Osteocyte (in vitro differentiated cells): ENCODE measurements at regions not wholly inside any gene's neighbourhood (a gene's known extent, or its start where the extent isn't known, plus 50 kb on each side); places are given as distances from the start of the nearest gene placed in this dataset.
"Not testable (repeated sequence)": the region's sequence is repeated elsewhere in the genome, so short reads cannot be mapped to it uniquely, and the experiment has no call there.

ENCODE experiments used
- DNase-seq: peaks from one replicate; pipeline ENCODE4 v3.0.0; 2021; ENCODE audit warnings: mixed read lengths; ENCODE audit not compliant: unreplicated experiment; ENCODE audit errors: extremely low spot score
- H3K27ac Mint-ChIP-seq: one replicate; pipeline ENCODE4 v1.8.0; 2021; ENCODE audit warnings: mild to moderate bottlenecking, mixed read lengths; ENCODE audit not compliant: unreplicated experiment
- H3K27me3 Mint-ChIP-seq: one replicate; pipeline ENCODE4 v1.8.0; 2021; ENCODE audit warnings: mixed read lengths; ENCODE audit not compliant: unreplicated experiment
- H3K36me3 Mint-ChIP-seq: one replicate; pipeline ENCODE4 v1.8.0; 2021; ENCODE audit warnings: mixed read lengths; ENCODE audit not compliant: unreplicated experiment
- H3K4me1 Mint-ChIP-seq: one replicate; pipeline ENCODE4 v1.8.0; 2021; ENCODE audit warnings: mixed read lengths; ENCODE audit not compliant: unreplicated experiment
- H3K4me3 Mint-ChIP-seq: one replicate; pipeline ENCODE4 v1.8.0; 2021; ENCODE audit warnings: mild to moderate bottlenecking, moderate library complexity, mixed read lengths; ENCODE audit not compliant: unreplicated experiment
- H3K9me3 Mint-ChIP-seq: one replicate; pipeline ENCODE4 v1.8.0; 2021; ENCODE audit warnings: mixed read lengths; ENCODE audit not compliant: unreplicated experiment
- TF ChIP-seq, protein P1 (sequence below): fragments of 200-600 bp; sonication (generic); IDR thresholded peaks from 2 replicates; pipeline ENCODE4 v1.5.0; 2021; ENCODE audit warnings: antibody characterized with exemption, mild to moderate bottlenecking, moderate library complexity

DNA sequence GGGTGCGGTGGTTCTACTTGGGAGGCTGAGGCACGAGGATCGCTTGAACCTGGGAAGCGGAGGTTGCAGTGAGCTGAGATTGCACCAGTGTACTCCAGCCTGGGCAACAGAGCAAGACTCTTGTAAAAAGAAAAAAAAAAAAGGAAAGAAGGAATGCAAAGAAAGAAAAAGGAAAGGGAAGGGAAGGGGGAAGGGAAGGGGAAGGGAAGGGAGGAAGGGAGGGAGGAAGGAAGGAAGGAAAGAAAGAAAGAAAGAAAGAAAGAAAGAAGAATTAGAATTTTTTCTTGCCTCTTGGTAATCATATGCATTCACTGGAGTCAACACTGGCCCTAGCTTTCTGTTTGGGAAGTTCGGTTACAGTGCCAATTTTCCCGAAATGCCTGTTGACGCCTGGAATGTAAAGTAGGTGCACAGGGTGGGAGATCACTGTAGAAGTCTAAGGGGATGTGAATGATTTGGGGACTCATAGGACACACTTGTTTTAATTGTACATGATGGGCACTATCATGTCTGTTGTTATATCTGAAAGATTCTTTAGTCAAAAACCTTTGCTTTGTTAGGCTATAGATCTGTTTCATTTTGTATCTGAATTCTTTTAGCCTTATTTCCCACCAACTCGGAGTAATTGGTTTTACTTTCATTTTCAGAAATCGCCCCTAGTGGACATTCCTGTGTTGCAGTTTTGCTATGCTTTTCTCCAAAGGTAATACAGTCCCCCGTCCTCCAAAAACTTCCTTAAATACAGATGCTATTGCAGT is 59.8 kb upstream of the MORC3 start:
- H3K36me3 Mint-ChIP-seq = no peaks in the 10 kb centered on the region
- TF ChIP-seq, protein P1, sequence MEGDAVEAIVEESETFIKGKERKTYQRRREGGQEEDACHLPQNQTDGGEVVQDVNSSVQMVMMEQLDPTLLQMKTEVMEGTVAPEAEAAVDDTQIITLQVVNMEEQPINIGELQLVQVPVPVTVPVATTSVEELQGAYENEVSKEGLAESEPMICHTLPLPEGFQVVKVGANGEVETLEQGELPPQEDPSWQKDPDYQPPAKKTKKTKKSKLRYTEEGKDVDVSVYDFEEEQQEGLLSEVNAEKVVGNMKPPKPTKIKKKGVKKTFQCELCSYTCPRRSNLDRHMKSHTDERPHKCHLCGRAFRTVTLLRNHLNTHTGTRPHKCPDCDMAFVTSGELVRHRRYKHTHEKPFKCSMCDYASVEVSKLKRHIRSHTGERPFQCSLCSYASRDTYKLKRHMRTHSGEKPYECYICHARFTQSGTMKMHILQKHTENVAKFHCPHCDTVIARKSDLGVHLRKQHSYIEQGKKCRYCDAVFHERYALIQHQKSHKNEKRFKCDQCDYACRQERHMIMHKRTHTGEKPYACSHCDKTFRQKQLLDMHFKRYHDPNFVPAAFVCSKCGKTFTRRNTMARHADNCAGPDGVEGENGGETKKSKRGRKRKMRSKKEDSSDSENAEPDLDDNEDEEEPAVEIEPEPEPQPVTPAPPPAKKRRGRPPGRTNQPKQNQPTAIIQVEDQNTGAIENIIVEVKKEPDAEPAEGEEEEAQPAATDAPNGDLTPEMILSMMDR = peak; percentile 77
- H3K9me3 Mint-ChIP-seq = no peaks in the 10 kb centered on the region
- no peaks in the 10 kb centered on the region for H3K27me3 Mint-ChIP-seq
- no peak for DNase-seq
- peaks cover 11% of the 10 kb centered on the region for H3K4me1 Mint-ChIP-seq
- peak overlapping the region; percentile 79 for H3K4me3 Mint-ChIP-seq
- H3K27ac Mint-ChIP-seq = peak overlapping the region; percentile 96

DNA sequence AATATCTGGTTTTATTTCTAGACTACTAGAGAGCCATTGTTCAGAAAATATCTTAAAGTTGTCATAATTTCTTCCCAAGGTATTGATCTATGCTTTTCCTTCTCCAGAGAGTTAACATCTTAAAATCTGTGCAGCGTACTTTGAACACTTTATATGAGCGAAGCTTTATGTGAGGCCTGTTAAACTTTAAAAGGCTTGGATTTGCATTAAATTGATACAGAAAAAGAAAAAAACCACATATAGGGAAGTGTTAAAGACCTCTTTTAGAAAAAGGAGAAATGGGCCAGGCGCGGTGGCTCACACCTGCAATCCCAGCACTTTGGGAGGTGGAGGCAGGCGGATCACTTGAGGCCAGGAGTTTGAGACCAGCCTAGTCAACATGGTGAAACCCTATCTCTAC is 59.2 kb upstream of the MORC3 start:
- peaks cover 11% of the 10 kb centered on the region for H3K4me1 Mint-ChIP-seq
- H3K36me3 Mint-ChIP-seq = peaks cover 5% of the 10 kb centered on the region
- peak overlapping the region; percentile 79 for H3K4me3 Mint-ChIP-seq
- no peaks in the 10 kb centered on the region for H3K9me3 Mint-ChIP-seq
- TF ChIP-seq, protein P1 = no peak
- DNase-seq = no peak
- peak overlapping the region; percentile 96 for H3K27ac Mint-ChIP-seq
- H3K27me3 Mint-ChIP-seq = no peaks in the 10 kb centered on the region

DNA sequence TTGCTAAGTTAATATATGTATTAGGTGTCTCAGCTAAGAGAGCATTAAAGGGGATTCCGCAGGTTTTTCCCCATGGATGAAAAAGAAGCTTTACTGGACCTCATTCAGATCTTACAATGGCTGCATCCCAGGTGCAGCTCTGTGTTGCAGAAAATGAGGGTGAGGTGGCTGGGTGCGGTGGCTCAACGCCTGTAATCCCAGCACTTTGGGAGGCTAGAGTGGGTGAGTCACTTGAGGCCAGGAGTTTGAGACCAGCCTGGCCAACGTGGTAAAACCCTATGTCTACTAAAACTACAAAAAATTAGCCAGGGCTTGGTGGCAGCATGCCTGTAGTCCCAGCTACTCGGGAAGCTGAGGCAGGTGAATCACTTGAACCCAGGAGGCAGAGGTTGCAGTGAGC is 58.5 kb upstream of the MORC3 start:
- Mint-ChIP-seq H3K9me3 (no peaks in the 10 kb centered on the region), H3K27ac (no peak overlapping the region), H3K4me1 (peaks cover 11% of the 10 kb centered on the region), H3K27me3 (no peaks in the 10 kb centered on the region), H3K4me3 (no peak overlapping the region), H3K36me3 (peaks cover 5% of the 10 kb centered on the region)
- TF ChIP-seq, protein P1 = no peak
- no peak for DNase-seq

DNA sequence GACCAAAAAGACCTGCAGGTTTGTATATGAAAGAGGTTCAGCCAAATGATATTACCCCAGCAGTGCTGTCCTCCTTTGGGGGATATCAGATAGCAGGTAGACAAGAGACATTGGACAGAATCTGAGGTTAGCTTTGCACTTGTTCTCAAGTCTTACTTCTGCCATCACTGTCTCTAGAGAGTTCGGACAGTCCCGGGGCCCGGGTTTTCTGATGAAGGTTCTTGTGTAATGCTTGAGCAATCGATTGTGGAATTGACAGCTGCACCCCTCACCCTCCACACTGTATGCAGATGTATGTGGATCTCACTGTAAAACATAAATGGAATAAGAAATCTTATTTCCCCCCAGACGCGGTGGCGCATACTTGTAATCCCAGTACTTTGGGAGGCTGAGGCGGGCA is 56.2 kb upstream of the MORC3 start:
- TF ChIP-seq, protein P1 = no peak
- no peak for DNase-seq
- Mint-ChIP-seq H3K9me3 (peaks cover 4% of the 10 kb centered on the region), H3K4me1 (peaks cover 11% of the 10 kb centered on the region), H3K36me3 (peaks cover 11% of the 10 kb centered on the region), H3K27ac (no peak overlapping the region), H3K4me3 (no peak overlapping the region), H3K27me3 (no peaks in the 10 kb centered on the region)

DNA sequence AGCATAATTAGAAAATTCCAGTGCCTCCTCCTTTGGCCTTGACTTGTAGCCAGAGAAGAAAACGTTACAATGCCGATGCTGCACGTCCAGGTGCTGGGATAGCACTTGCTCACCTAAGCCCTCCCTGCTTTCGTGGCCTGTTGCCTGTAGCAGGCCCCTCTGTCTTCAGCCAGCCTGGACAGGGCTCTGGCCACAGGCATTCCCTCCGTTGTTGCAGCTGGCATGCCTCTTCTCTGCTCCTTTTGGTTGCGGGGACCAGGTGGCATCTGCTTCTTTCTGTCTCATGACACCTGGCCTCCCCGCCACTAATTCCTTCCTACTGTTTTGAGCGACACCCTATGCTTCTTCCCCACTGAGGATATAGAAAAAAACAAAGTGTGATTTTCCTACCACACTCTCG is 54.6 kb upstream of the MORC3 start:
- Mint-ChIP-seq H3K9me3 (peaks cover 4% of the 10 kb centered on the region), H3K36me3 (peaks cover 11% of the 10 kb centered on the region), H3K27ac (no peak overlapping the region), H3K4me3 (no peak overlapping the region), H3K27me3 (no peaks in the 10 kb centered on the region), H3K4me1 (peaks cover 4% of the 10 kb centered on the region)
- DNase-seq = no peak
- TF ChIP-seq, protein P1 = no peak

DNA sequence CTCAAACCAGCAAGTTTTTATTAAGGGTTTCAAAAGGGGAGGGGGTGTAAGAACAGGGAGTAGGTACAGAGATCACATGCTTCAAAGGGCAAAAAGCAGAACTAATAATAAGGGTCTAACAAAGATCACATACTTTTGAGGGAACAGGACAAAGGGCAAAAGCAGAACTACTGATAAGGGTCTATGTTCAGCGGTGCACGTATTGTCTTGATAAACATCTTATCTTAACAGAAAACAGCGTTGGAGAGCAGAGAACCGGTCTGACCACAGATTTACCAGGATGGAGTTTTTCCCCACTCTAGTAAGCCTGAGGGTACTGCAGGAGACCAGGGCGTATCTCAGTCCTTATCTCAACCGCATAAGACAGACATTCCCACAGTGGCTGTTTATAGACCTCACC is 52.2 kb upstream of the MORC3 start:
- H3K27ac Mint-ChIP-seq, H3K9me3 Mint-ChIP-seq, H3K27me3 Mint-ChIP-seq, DNase-seq, H3K4me3 Mint-ChIP-seq, H3K4me1 Mint-ChIP-seq: not testable (repeated sequence)
- peaks cover 14% of the 10 kb centered on the region for H3K36me3 Mint-ChIP-seq

DNA sequence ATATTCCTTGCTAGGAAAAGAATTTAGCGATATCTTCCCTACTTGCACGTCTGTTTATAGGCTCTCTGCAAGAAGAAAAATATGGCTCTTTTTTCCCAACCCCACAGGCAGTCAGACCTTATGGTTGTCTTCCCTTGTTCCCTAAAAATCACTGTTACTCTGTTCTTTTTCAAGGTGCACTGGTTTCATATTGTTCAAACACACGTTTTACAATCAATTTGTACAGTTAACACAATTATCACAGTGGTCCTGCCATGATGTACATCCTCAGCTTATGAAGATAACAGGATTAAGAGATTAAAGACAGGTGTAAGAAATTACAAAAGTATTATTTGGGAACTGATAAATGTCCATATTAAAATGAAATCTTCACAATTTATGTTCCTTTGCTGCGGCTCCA is 51.7 kb upstream of the MORC3 start:
- not testable (repeated sequence) for DNase-seq, H3K4me3 Mint-ChIP-seq, H3K4me1 Mint-ChIP-seq, H3K9me3 Mint-ChIP-seq, H3K27me3 Mint-ChIP-seq, H3K27ac Mint-ChIP-seq
- peaks cover 15% of the 10 kb centered on the region for H3K36me3 Mint-ChIP-seq
